Posterior vena cava (tissue), 2 donors: ENCODE measurements at regions not wholly inside any gene's neighbourhood (a gene's known extent, or its start where the extent isn't known, plus 50 kb on each side); places are given as distances from the start of the nearest gene placed in this dataset.

Experiments used
- DNase-seq: peaks from one replicate; pipeline ENCODE4 v3.0.0-alpha.2; 2020; ENCODE audit warnings: low spot score
- intact Hi-C, 2 donors: fragments of 100-400 bp; cut with DNase I; formaldehyde crosslinking; loops; one replicate each; pipeline versions ENCODE4 v1.14.1 to v1.14.2; 2022 to 2023
- donor health status: DM: yes; HTN: yes; CAD: no.
- donor health status: DM: yes; HTN: yes; CAD: no.

DNA sequence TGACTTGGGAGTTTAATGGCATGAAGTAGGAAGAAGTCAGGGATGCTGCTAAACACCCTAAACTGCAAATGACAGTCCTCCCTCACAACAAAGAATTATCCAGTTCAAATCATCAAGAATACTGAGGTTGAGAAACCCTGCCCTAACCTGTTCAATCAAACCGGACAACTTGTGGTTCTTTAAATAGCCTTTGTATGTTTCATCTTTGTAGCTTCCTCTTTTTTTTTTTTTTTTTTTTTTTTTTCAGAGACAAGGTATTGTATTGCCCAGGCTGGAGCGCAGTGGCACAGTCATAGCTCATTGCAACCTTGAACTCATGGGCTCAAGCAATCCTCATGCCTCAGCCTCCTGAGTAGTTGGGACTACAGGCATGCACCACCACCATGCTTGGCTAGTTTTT is 52.5 kb upstream of the TTC29 start:
- intact Hi-C loops = no loop called here
- no peak for DNase-seq

DNA sequence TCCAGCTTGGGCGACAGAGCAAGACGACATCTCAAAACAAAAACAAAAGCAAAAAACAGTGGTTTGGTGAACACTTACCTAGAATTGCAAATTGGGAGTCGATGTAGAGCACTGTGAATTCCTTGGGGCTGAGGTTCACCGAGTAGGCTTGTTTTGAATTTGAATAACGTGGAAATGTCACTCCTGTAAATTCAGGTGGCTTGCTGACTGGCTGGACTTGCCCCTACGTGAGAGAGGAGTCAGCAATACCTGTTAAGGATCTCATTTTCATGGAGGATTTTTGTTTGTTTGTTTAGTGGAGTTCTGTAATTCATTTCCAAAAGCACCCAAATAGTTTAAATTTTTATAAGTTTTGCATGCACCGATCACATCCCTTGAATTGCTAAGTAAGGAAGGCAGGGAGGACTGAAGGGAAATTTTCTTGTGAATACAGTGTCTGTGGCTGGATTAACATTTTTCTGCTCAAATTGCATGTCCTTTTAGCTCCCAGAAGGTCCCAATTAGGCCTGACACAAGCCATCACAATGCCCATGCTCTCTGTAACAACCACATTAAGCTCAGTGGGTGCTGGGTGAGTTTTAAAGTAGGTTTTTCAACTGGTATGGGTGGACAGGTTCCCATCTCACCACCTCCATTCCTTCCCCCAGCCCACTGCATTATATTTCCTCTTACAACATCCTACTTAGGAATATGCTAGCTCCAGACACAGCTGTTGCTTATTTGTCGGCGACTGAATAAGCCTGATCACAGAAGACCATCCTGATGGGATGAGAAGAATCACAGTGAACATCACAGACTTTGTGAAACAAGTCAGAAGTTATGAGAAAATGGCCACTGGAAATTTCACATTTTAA is 58.5 kb upstream of the TTC29 start:
- DNase-seq = no peak
- intact Hi-C loops = no loop called here

DNA sequence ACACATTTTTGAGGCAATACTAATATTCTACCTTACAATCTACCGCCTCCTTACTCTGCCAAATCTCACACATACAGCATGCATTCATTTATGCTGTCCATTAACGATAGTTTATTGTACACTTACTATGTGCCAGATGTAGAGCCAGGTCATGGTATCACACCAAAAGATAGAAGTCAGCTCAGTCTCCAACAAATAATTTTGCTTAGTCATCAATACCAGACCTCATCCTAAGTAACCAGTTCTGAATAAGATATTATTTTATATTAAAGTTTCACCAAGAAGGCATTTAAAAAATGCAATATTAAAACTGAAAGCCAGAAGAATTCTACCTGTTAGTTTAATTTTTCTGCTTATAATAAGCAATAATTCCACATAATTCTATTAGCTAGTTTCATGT is 60.6 kb upstream of the TTC29 start:
- no peak for DNase-seq
- intact Hi-C loops = no loop called here

DNA sequence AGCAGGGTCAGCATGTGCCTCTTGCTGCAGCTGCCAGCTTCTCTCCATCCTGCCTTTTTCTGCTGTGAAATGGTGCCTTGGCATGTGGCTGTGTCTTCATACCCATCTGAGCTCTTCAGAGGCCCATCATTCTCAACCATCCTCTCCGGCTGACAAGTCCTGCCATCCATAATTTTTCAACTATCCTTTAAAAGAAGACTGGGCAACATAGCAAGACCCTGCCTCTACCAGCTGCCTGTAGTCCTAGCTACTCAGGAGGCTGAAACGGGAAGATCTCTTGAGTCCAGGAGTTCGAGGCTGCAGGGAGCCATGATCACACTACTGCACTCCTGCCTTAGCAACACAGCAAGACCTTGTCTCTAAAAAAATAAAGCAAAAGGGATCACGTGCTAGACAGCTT is 64.2 kb upstream of the TTC29 start:
- DNase-seq = no peak
- intact Hi-C loops = no loop called here

DNA sequence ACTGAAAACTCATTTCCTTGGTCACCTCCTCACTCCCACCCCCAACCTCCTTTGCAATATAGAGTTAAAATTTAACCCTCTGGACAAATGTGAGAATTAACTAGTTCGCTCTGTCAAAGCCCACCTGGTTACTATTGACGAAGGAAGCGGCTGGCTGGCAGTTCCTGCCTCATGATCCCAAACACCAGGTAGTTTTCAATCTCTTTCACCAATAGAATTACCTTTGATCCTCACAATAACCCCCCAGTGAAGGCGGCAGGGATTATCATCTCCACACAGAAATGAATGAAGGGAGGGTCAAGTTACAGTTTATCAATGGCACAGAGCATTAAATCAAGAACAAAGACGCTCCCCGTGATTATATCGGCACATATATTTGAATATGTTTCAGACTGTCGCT is 65.7 kb upstream of the TTC29 start:
- intact Hi-C loops = no loop called here
- DNase-seq = no peak

DNA sequence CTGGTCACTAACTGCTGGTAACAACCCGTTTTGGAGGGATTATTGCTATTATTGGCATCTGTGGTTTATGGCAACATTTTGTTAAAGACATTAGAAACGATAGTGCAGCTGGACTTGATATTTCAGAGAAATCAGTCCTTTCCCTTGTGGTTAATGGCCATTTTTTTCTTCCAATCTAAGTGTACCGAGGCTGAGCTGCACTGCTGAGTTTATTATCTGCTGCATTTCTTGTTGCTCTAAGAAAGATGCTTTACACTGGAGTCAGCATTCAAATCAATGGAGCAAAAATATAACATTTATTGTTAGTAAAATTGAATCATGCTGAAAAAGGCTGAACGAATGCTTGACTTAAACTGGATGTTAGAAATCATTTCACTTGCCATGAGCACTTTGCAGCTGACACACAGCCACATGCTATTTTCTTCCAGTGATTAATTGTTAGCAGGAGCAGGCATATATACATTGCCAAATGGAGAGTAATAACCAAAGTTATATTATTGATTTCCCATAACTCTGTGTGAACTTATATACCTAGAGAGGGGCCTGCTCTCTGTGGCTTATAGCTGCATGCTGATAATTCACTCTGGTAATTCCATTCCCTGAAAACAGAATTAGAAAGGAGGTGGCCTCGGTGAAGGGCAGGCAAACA is 66.5 kb upstream of the TTC29 start:
- no peak for DNase-seq
- intact Hi-C loops = no loop called here

DNA sequence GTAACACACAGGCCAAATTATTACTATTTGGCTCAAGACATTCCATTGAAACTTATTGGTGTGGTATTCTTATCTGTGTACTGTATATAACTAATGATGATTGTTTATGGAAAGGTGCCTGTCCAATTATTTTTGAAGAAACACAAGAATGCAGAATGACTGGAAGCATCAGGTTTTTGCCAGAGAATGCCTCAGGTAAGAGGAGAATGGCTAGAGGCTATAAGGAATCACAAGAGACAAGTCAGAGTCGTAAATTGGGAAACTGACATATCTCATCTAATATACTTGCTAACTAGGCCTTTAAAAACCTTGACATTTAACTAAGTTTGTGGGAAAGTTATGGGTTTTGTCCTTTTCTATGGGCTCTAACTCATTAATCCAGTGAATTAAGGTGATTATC is 69.3 kb upstream of the TTC29 start:
- DNase-seq = no peak
- intact Hi-C loops = loop anchor here in 1 of 2 donors (5.0 kb wide), 1 partner anchor 77 kb away; no protein-coding TSS in a partner anchor

DNA sequence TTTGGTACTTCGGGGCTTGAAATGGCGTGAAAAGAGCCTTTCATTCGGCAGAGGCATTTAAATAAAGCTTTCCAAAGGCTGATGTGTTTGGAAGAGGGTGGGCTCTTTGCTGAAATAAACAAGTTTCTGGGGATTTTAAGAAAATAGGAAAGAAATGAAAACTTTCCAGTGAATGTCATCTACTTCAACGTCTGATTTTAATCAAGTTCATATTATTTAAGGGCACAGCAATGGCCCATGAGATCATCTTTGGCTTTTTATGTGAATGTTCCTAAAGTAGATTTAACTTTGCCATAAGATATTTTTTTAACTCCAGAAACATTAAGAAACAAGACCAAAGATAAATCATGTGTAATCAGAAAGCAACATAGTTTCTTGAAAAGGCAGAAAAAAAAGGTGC is 69.8 kb upstream of the TTC29 start:
- DNase-seq = no peak
- intact Hi-C loops = loop anchor here in 1 of 2 donors (5.0 kb wide), 1 partner anchor 77 kb away; no protein-coding TSS in a partner anchor

DNA sequence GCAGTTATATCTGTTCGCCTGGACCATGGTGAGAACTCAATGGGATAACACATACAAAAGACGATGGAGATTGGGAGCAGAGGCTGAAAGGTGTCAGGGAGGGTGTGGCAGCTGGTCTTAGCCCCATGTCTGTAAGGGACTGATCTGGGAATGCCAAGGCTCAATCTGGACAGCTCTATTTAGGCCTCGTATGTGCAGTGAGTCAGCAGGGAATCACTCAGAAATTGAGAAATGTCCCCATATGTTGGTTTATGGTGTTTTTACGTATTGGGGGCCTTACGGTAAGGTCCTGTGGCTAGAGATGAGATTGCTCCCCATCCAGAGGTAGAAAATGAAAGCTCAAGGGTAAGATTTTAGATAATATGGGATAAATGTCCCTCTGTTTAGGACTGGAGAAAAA is 71.4 kb upstream of the TTC29 start:
- no peak for DNase-seq
- intact Hi-C loops = loop anchor here in 1 of 2 donors (5.0 kb wide), 1 partner anchor 75 kb away; no protein-coding TSS in a partner anchor

DNA sequence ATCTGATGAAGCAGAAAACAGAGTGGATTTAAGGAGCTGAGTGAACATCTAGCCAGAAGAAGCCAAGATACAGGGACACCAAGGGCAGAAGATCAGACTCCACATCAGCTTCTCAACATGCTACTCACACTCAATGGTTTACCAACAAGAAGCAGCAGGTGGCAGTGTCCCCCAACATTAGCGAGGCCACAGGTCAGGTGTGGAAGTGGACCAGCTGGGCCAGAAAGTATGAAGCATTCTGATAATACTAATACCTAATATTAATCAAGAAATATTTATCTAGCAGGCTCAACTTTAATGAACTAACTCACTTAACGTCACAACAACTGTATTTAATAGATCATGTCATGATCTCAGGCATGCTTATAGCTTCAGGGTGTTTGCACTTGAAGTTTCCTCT is 73.4 kb upstream of the TTC29 start:
- intact Hi-C loops = loop anchor here in 1 of 2 donors (5.0 kb wide), 1 partner anchor 73 kb away; no protein-coding TSS in a partner anchor
- no peak for DNase-seq

DNA sequence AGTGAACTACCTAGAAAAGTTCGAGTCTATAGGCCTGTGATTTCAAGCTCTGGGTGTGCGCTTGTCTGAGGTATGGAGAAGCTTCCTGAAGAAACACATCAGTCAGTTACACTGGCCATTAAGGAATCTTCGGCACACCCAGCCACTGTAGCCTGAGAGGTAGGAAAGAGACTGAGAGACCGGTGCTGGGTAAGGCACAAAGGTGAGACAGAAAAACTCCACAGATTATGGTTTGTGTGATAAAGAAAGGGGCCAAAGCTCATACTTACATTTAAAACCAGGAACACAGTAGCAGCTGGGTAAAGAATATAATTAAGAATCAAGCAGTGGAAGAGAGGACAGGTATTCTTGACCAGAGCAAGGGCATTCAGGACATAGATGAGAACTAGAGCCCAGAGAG is 74.8 kb upstream of the TTC29 start:
- DNase-seq = no peak
- intact Hi-C loops = loop anchor here in 1 of 2 donors (10.0 kb wide), 1 partner anchor 64 kb away; no protein-coding TSS in a partner anchor

DNA sequence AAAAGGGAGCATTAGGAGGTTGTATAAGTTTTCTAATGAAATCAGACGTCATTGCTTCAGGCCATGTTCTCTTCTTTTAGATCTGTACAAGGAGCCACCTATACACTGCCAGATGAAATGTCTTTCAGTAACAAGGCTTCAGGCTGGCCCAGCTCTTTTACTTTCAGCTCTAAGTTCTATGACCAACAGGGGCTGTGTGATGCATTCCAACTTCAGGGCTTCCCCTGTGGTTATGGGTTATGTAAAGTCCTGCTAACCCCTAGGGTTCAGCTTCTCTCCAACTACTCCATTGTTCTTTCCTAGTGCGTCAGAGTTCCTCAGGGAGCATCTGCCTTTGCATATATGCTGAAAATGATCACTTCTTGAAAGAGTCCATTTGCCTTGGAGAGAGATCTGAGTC is 79.4 kb upstream of the TTC29 start:
- intact Hi-C loops = loop anchor here in 1 of 2 donors (10.0 kb wide), 1 partner anchor 60 kb away; no protein-coding TSS in a partner anchor
- no peak for DNase-seq

DNA sequence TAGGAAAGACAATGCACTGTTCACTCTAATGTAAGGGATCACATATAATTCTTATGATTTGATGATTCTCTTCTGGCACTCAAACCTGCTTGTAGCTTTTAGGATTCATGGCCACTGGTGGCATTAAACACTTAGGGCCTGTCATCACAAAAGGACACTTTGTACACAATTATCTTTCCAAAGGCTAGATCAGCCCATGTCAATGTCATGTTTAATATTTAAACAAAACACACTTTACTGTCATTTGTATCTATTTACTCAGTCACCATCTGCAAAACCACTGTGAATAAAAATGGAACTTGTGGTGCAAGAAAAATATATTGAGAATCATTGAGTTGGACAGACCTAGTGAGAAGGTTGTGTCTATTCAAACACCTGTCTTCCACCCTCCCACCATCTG is 83.6 kb upstream of the TTC29 start:
- intact Hi-C loops = loop anchor here in 1 of 2 donors (10.0 kb wide), 1 partner anchor 56 kb away; no protein-coding TSS in a partner anchor
- DNase-seq = no peak

DNA sequence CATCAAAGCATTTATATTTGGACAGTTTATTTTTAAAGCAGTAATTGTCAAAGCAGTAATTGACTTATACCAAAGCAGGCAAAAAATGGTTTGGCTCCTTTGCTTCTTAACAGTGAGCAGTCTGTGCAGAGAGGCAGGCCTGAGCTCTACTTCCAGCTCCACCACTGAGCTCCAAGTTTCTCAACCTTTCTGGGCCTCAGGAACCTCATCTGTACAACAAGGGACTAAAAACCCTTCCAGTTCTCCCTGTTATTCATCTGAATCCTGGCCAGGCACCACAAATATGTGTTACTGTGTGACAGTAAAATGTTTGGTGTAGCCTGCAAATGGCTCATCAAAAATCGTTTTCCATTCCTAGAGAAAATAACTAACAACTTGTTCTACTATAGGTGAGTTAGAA is 88.7 kb upstream of the TTC29 start:
- intact Hi-C loops = no loop called here
- no peak for DNase-seq

DNA sequence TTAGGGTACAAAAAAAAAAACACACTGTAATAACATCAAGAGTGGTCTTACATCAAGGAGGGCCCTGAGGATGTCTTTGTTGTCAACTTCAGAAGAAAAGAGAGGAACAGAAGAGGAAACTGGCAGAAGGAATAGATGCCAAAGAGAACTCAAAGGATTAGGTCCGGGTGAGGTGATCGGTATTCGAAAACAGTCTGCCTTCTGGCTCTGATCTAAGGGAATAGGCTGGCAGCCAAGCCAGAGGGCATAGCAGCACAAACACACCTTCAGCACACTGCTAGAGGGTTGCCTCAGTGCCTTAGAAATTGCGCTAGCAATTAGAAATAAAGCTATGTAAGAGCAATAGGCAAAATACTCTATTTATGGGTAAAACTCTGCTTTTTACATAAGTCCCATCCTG is 91.4 kb upstream of the TTC29 start:
- intact Hi-C loops = no loop called here
- DNase-seq = no peak

DNA sequence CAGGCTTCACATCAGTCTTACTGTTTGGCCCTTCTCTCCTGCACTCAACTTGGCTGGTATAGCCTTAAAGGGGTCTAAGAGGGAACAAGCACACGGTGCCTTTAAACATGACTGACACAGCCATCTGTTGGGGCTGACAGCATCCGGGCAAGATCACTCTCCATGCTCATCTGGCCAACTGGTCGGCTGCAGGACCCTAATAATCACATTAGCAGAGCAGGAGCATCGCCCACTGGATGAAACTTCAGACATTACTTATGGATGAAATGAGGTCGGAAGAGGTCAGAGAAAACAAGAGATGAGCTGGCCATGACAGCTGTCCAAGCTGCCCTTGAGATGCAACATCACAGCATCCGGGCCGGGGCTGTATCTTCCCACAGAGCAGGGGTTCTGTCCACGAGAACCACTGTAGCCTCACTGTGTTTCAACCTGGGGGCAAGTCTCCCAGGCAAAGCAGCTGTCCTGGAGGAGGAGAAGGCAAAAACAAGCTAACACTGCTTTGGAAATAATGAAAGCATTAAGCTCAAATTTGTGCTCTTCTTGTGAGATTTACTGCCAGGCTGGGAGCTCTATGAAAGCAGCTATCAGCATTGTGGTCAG is 94.4 kb upstream of the TTC29 start:
- intact Hi-C loops = no loop called here

DNA sequence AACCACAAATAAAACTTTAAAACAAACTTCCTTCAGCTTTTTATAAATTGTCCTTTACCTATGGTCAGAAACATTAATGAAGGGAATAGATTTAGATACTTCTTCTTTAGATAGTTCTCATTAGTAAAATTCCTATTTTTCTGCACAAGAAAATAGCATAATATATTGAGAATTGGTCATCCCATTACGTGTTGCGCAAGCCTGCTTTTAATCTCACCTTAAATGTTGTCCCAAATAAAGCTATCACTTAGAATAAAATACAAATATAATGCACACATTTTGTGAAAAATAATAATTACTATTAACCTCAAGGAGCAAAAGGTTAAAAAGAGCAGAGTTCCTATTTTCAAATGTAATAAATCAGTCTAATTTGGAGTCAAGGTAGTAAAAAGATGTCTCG is 95.2 kb upstream of the TTC29 start:
- intact Hi-C loops = no loop called here
- no peak for DNase-seq

More for the DNA sequence above, 94.4 kb upstream of the TTC29 start:
- DNase-seq = no peak

DNA sequence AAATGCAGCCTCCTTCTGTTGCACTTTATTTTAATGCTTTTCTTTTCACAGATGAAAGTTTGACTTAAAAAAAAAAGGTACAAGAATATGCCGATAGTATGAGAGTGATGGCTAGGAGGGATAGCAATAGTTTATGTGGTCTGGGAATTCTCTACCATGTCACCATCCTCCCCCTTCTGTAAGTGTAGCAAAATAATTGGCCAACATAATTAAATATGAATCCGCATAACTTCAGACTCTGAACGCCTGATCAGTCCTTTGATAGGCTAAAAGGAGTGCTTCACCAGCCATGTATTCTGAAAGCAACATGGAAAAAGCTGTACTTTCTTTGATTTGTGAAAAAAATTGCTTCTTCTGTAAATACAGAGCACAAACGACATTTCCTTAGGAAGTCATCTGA is 95.7 kb upstream of the TTC29 start:
- no peak for DNase-seq

DNA sequence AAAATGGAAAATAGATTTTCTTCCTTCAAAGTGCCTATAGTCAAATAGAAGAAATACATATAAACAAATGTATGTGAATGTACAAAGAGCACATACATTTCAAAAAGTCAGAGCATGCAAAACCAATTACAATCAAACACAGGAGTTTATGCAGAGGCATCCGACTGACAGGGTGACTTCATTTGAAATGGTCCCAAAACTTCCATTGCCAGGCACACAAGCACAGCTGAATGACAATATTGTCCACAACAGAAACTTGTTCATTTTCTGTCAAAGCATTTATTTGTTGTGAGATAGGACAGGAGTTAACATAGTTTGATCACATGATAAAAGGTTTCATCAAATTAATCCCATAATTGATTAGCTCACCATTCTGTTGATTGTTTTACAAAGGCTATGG is 96.4 kb upstream of the TTC29 start:
- intact Hi-C loops = no loop called here
- no peak for DNase-seq

More for the DNA sequence above, 95.7 kb upstream of the TTC29 start:
- intact Hi-C loops = no loop called here

DNA sequence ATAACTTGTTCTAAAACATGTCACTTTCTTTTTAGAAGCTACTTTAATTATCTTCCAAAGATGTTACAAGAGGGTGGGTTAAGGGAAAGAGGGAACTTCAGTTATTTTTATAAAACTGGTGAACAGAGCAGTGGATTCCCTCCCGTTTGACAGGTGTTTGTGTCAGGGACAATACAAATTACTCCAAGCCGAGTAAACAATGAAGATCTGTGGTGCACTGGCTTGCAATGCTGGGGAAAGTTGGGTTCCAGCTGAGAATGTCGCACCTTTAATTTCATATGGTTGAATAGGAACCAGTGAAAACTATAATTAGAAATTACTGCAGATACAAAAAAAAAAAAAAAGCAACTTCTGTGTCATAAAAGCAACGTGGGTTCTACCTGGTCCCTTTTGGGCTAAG is 98.6 kb upstream of the TTC29 start:
- DNase-seq = no peak
- intact Hi-C loops = no loop called here
